HCT116 (cell line): ENCODE measurements at regions not wholly inside any gene's neighbourhood (a gene's known extent, or its start where the extent isn't known, plus 50 kb on each side); places are given as distances from the start of the nearest gene placed in this dataset.

Source experiments
- ATAC-seq: fragments of 200-7000 bp; cut with Tn5 transposase; 2 replicates; pipeline ENCODE4 v1.9.1; 2020; ENCODE audit warnings: mild to moderate bottlenecking, moderate library complexity
- BruUV-seq: library from RNA; stranded (reverse); fragments of 400-500 nt; replicated peaks from 2 replicates; lab custom pipeline; 2021; lab: Mats Ljungman, UMichigan
- CTCF ChIA-PET: fragments of 300-600 bp; sonication (Branson Sonifier 250); formaldehyde crosslinking; loops from one replicate; lab custom pipeline; 2021; ENCODE audit warnings: antibody characterized with exemption; lab: Charles Lee
- POLR2A ChIA-PET: fragments of 300-600, 350-600 bp; sonication (Branson Sonifier 250); formaldehyde crosslinking; loops from one replicate; lab custom pipeline; 2021; ENCODE audit warnings: antibody characterized with exemption; lab: Charles Lee
- RAD21 ChIA-PET, 2 experiments: fragments of 300-600 bp; sonication (Branson Sonifier 250); formaldehyde crosslinking; loops; one replicate each; lab custom pipeline; 2023; ENCODE audit warnings: low total read pairs in 2 of 2; ENCODE audit not compliant: uncharacterized antibody in 2 of 2, unreplicated experiment in 2 of 2, low non-redundant PET in 1 of 2; lab: Charles Lee
- DNase-seq: peaks from one replicate; pipeline ENCODE4 v3.0.0-alpha.2; 2010; ENCODE audit warnings: low read depth, low spot score
- H2AFZ ChIP-seq: fragments of 200-600 bp; shearing (Covaris generic), sonication (generic); 2 replicates; pipeline ENCODE4 v1.6.1; 2017; ENCODE audit warnings: low read depth, mixed run types, mixed read lengths, antibody characterized with exemption, low read length; ENCODE audit not compliant: poor library complexity, severe bottlenecking
- H3K27ac ChIP-seq: 2 replicates; pipeline ENCODE4 v1.5.1; 2012; ENCODE audit warnings: low read depth, low read length
- H3K27me3 ChIP-seq: fragments of 200-600 bp; sonication (generic); 2 replicates; pipeline ENCODE4 v1.6.1; 2016; ENCODE audit warnings: mixed run types, low read length, mixed read lengths; ENCODE audit not compliant: insufficient read depth
- H3K36me3 ChIP-seq, 2 experiments: fragments of 200-500 bp in 1 of 2; fragments of 200-600 bp in 1 of 2; sonication (Bioruptor generic) in 1 of 2; sonication (generic) in 1 of 2; 2 replicates each; pipeline versions ENCODE4 v1.5.1 to v1.6.1; 2014 to 2016; ENCODE audit warnings: low read length in 2 of 2, inconsistent platforms in 1 of 2, mixed read lengths in 1 of 2, mixed run types in 1 of 2; ENCODE audit not compliant: insufficient read depth in 2 of 2, control insufficient read depth in 1 of 2
- H3K4me1 ChIP-seq, 2 experiments: fragments of 200-600 bp in 1 of 2; sonication (generic) in 1 of 2; 2 replicates each; pipeline versions ENCODE4 v1.5.1 to v1.6.1; 2012 to 2017; ENCODE audit warnings: low read length in 2 of 2, inconsistent platforms in 1 of 2, mild to moderate bottlenecking in 1 of 2, mixed read lengths in 1 of 2, mixed run types in 1 of 2, moderate library complexity in 1 of 2; ENCODE audit not compliant: insufficient read depth in 2 of 2, control insufficient read depth in 1 of 2
- H3K4me2 ChIP-seq: fragments of 200-600 bp; sonication (generic); 2 replicates; pipeline ENCODE4 v1.6.1; 2017; ENCODE audit warnings: mixed run types, low read length, mixed read lengths
- H3K4me3 ChIP-seq, 2 experiments: fragments of 200-600 bp in 1 of 2; sonication (generic) in 1 of 2; replicated peaks in 1 of 2; 2 replicates each; pipeline ENCODE4 v1.5.1; 2011 to 2016; ENCODE audit warnings: low read length in 2 of 2, control low read depth in 1 of 2, low read depth in 1 of 2, mild to moderate bottlenecking in 1 of 2, mixed read lengths in 1 of 2, mixed run types in 1 of 2
- H3K79me2 ChIP-seq: fragments of 200-600 bp; sonication (generic); 2 replicates; pipeline ENCODE4 v1.6.1; 2017; ENCODE audit warnings: mild to moderate bottlenecking, mixed run types, low read length, moderate library complexity, mixed read lengths; ENCODE audit not compliant: insufficient read depth
- H3K9ac ChIP-seq: fragments of 200-600 bp; sonication (generic); 2 replicates; pipeline ENCODE4 v1.6.1; 2016; ENCODE audit warnings: low read length, mixed read lengths
- H3K9me2 ChIP-seq: fragments of 200-600 bp; sonication (generic), shearing (Covaris generic); 2 replicates; pipeline ENCODE4 v1.6.1; 2017; ENCODE audit warnings: mixed run types, mild to moderate bottlenecking, moderate library complexity; ENCODE audit not compliant: insufficient read depth
- H3K9me3 ChIP-seq, 2 experiments: fragments of 200-500 bp in 1 of 2; fragments of 200-600 bp in 1 of 2; sonication (Bioruptor generic) in 1 of 2; sonication (generic) in 1 of 2; 2 replicates each; pipeline ENCODE4 v1.6.1; 2014 to 2017; ENCODE audit warnings: low read length in 2 of 2, mixed read lengths in 2 of 2, inconsistent platforms in 1 of 2, low read depth in 1 of 2, mild to moderate bottlenecking in 1 of 2, mixed run types in 1 of 2, moderate library complexity in 1 of 2; ENCODE audit not compliant: control insufficient read depth in 1 of 2, insufficient read depth in 1 of 2
- H4K20me1 ChIP-seq: fragments of 200-600 bp; sonication (generic), shearing (Covaris generic); 2 replicates; pipeline ENCODE4 v1.6.1; 2017; ENCODE audit warnings: mixed run types, mild to moderate bottlenecking, moderate library complexity; ENCODE audit not compliant: insufficient read depth
- CTCF ChIP-seq, 3 experiments: fragments of 200-600 bp in 1 of 3; sonication (generic) in 1 of 3; IDR thresholded peaks in 2 of 3; conservative IDR thresholded peaks in 1 of 3; 2 replicates each; pipeline ENCODE4 v1.5.1; 2012 to 2017; ENCODE audit warnings: low read depth in 2 of 3, low read length in 2 of 3, antibody characterized with exemption in 1 of 3, borderline replicate concordance in 1 of 3, control low read depth in 1 of 3, mild to moderate bottlenecking in 1 of 3, mixed read lengths in 1 of 3, mixed run types in 1 of 3, moderate library complexity in 1 of 3; ENCODE audit not compliant: insufficient read depth in 1 of 3
- EGR1 ChIP-seq: IDR thresholded peaks from 2 replicates; pipeline ENCODE4 v1.6.1; 2012; ENCODE audit warnings: low read depth
- SP1 ChIP-seq: IDR thresholded peaks from 2 replicates; pipeline ENCODE4 v1.6.1; 2012; ENCODE audit warnings: low read depth
- SRF ChIP-seq: IDR thresholded peaks from 2 replicates; pipeline ENCODE4 v1.6.1; 2012; ENCODE audit warnings: low read depth
- TCF7L2 ChIP-seq: IDR thresholded peaks from 2 replicates; pipeline ENCODE4 v1.7.0; 2011; ENCODE audit warnings: borderline replicate concordance, inconsistent platforms; ENCODE audit not compliant: insufficient read depth, insufficient read length; ENCODE audit errors: extremely low read depth
- YY1 ChIP-seq: IDR thresholded peaks from 2 replicates; pipeline ENCODE4 v1.6.1; 2011; ENCODE audit warnings: low read length, low read depth, moderate library complexity, mild to moderate bottlenecking; ENCODE audit not compliant: insufficient replicate concordance; ENCODE audit errors: extremely low read depth
- ZFX ChIP-seq: fragments of 450-650 bp; IDR thresholded peaks from 2 replicates; pipeline ENCODE4 v1.6.1; 2017
- intact Hi-C: fragments of 100-400 bp; cut with micrococcal nuclease; formaldehyde crosslinking; loops from 2 replicates; pipeline ENCODE4 v1.10.0; 2022

- H3K4me3 ChIP-seq = no peak overlapping the region
- H3K36me3 ChIP-seq = no peaks in the 10 kb centered on the region
- TF ChIP-seq SP1 = no peak
- TF ChIP-seq YY1 = no peak
- TF ChIP-seq ZFX = no peak
- TF ChIP-seq CTCF (IDR thresholded peaks at IDR 0.05 in 2 of 3, conservative IDR thresholded peaks at IDR 0.05 in 1 of 3; ENCODE audit: borderline replicate concordance in 1 of 3, insufficient read depth in 1 of 3, low read depth in 2 of 3, low read length in 2 of 3) = no peak
- TF ChIP-seq EGR1 = no peak
- TF ChIP-seq SRF = no peak
- TF ChIP-seq TCF7L2 = no peak
- H3K27ac ChIP-seq = no peak overlapping the region
- no peaks in the 10 kb centered on the region for H4K20me1 ChIP-seq
- DNase-seq = no peak
- ChIA-PET POLR2A (no interaction called here), RAD21 (no interaction called here), CTCF (no interaction called here)
- no peak overlapping the region for H3K9ac ChIP-seq
- BruUV-seq = no TSS peak
- H3K9me2 ChIP-seq = no peaks in the 10 kb centered on the region
- no peaks in the 10 kb centered on the region for H3K4me1 ChIP-seq
- H3K4me2 ChIP-seq = no peak overlapping the region
- intact Hi-C loops = no loop called here
- no peak overlapping the region for H2AFZ ChIP-seq
- H3K9me3 ChIP-seq = no peaks in the 10 kb centered on the region
- no peak for ATAC-seq
- peaks cover 5% of the 10 kb centered on the region; the same call in 1 of the 2 replicates for H3K27me3 ChIP-seq
- no peaks in the 10 kb centered on the region for H3K79me2 ChIP-seq
These were observed 51.2 kb upstream of the C1QTNF7 start for GRCh38 chr4:15376594-15376993.
